HepG2 (cell line): ENCODE measurements at regions not wholly inside any gene's neighbourhood (a gene's known extent, or its start where the extent isn't known, plus 50 kb on each side); places are given as distances from the start of the nearest gene placed in this dataset.

ENCODE experiments used
- ATAC-seq: fragments of 200-7000 bp; cut with Tn5 transposase; 3 replicates; pipeline ENCODE4 v1.9.1; 2020; ENCODE audit warnings: mild to moderate bottlenecking, moderate library complexity
- BruUV-seq: library from RNA; stranded (reverse); fragments of 400-500 nt; replicated peaks from 2 replicates; lab custom pipeline; 2021; lab: Mats Ljungman, UMichigan
- CTCF ChIA-PET: fragments of 300-600 bp; formaldehyde crosslinking; extraction: SDS; loops from one replicate; lab custom pipeline; 2021; ENCODE audit warnings: low total read pairs, inconsistent platforms, low intra/inter-chr PET ratio; lab: Yijun Ruan, JAX
- POLR2A ChIA-PET: fragments of 350-600 bp; sonication (Branson Sonifier 250); formaldehyde crosslinking; loops from one replicate; lab custom pipeline; 2020; ENCODE audit warnings: antibody characterized with exemption, inconsistent platforms; lab: Yijun Ruan, JAX
- DNase-seq: peaks from one replicate; pipeline ENCODE4 v3.0.0-alpha.2; 2015; ENCODE audit warnings: low spot score
- FAIRE-seq: peaks from 3 replicates; lab custom pipeline; 2011; peaks lifted over from hg19 to GRCh38; lab: Jason Lieb, UNC
- H2AFZ ChIP-seq: one replicate; pipeline ENCODE4 v1.6.1; 2011; ENCODE audit warnings: low read length, inconsistent platforms
- H3K27ac ChIP-seq: fragments of 300-600 bp; 3 replicates; pipeline ENCODE4 v1.8.0; 2011; ENCODE audit warnings: mixed run types, mild to moderate bottlenecking, mixed read lengths, low read length, inconsistent platforms; ENCODE audit not compliant: insufficient read depth; ENCODE audit errors: extremely low read length
- H3K27me3 ChIP-seq, 2 experiments: fragments of 200-600 bp in 1 of 2; 2 replicates in 1 of 2; 3 replicates in 1 of 2; pipeline versions ENCODE4 v1.6.0 to v1.8.0; 2011; ENCODE audit warnings: low read length in 2 of 2, mild to moderate bottlenecking in 2 of 2, moderate library complexity in 2 of 2, inconsistent platforms in 1 of 2; ENCODE audit not compliant: insufficient read depth in 2 of 2, control insufficient read depth in 1 of 2
- H3K36me3 ChIP-seq, 2 experiments: fragments of 200-600 bp in 1 of 2; replicated peaks in 1 of 2; 2 replicates in 1 of 2; 3 replicates in 1 of 2; pipeline versions ENCODE4 v1.5.1 to v1.8.0; 2011; ENCODE audit warnings: low read length in 2 of 2, inconsistent platforms in 1 of 2; ENCODE audit not compliant: insufficient read depth in 2 of 2, control insufficient read depth in 1 of 2
- H3K4me1 ChIP-seq: 2 replicates; pipeline ENCODE4 v1.5.1; 2012; ENCODE audit warnings: low read length, inconsistent platforms; ENCODE audit not compliant: insufficient read depth
- H3K4me2 ChIP-seq: 2 replicates; pipeline ENCODE4 v1.6.0; 2011; ENCODE audit warnings: low read depth, low read length, inconsistent platforms
- H3K4me3 ChIP-seq, 3 experiments: fragments of 200-600 bp in 1 of 3; sonication (generic), shearing (Covaris generic) in 1 of 3; replicated peaks in 1 of 3; 2 replicates each; pipeline ENCODE4 v1.5.1; 2011 to 2016; ENCODE audit warnings: low read length in 3 of 3, inconsistent platforms in 2 of 3, low read depth in 2 of 3, mild to moderate bottlenecking in 2 of 3, control low read depth in 1 of 3, mixed read lengths in 1 of 3; ENCODE audit not compliant: insufficient read depth in 1 of 3
- H3K79me2 ChIP-seq: one replicate; pipeline ENCODE4 v1.6.1; 2011; ENCODE audit warnings: low read length, inconsistent platforms; ENCODE audit not compliant: insufficient read depth
- H3K9ac ChIP-seq: 2 replicates; pipeline ENCODE4 v1.6.0; 2011; ENCODE audit warnings: mild to moderate bottlenecking, low read depth, low read length, inconsistent platforms; ENCODE audit not compliant: insufficient read depth
- H3K9me3 ChIP-seq: 2 replicates; pipeline ENCODE4 v1.5.1; 2012; ENCODE audit warnings: mild to moderate bottlenecking, low read length
- H4K20me1 ChIP-seq: 2 replicates; pipeline ENCODE4 v1.6.0; 2011; ENCODE audit warnings: inconsistent platforms, mild to moderate bottlenecking, low read length, moderate library complexity; ENCODE audit not compliant: insufficient read depth
- ARID2 ChIP-seq: sonication (generic); formaldehyde crosslinking; IDR thresholded peaks from 2 replicates; pipeline ENCODE4 v1.8.1; 2022; ENCODE audit warnings: mild to moderate bottlenecking, missing genetic modification reagents, borderline replicate concordance
- BRD4 ChIP-seq: sonication (generic); formaldehyde crosslinking; IDR thresholded peaks from 2 replicates; pipeline ENCODE4 v1.4.0; 2020; ENCODE audit warnings: missing genetic modification reagents
- CBX5 ChIP-seq: sonication (generic); formaldehyde crosslinking; IDR thresholded peaks from 2 replicates; pipeline ENCODE4 v1.4.0; 2020; ENCODE audit warnings: missing genetic modification reagents, borderline replicate concordance
- DMAP1 ChIP-seq: IDR thresholded peaks from 2 replicates; pipeline ENCODE4 v1.6.1; 2016
- HOXA3 ChIP-seq: sonication (generic); formaldehyde crosslinking; IDR thresholded peaks from 2 replicates; pipeline ENCODE4 v1.5.0; 2020; ENCODE audit warnings: missing genetic modification reagents
- POLR2G ChIP-seq: fragments of 200-400 bp; formaldehyde crosslinking; IDR thresholded peaks from 2 replicates; pipeline ENCODE4 v1.6.1; 2018; ENCODE audit warnings: mild to moderate bottlenecking, low read depth, low read length, moderate library complexity
- SMAD9 ChIP-seq: sonication (generic); formaldehyde crosslinking; IDR thresholded peaks from 2 replicates; pipeline ENCODE4 v1.5.1; 2020; ENCODE audit warnings: mild to moderate bottlenecking, missing genetic modification reagents
- TRIM24 ChIP-seq: sonication (generic); formaldehyde crosslinking; IDR thresholded peaks from 2 replicates; pipeline ENCODE4 v1.8.0; 2022; ENCODE audit warnings: mild to moderate bottlenecking, missing genetic modification reagents
- WIZ ChIP-seq: sonication (generic); formaldehyde crosslinking; IDR thresholded peaks from 2 replicates; pipeline ENCODE4 v1.5.1; 2020; ENCODE audit warnings: mild to moderate bottlenecking, missing genetic modification reagents
- ZMYM2 ChIP-seq: sonication (generic); formaldehyde crosslinking; IDR thresholded peaks from 2 replicates; pipeline ENCODE4 v1.8.0; 2022; ENCODE audit warnings: mild to moderate bottlenecking, missing genetic modification reagents
- ZNF124 ChIP-seq: sonication (generic); formaldehyde crosslinking; IDR thresholded peaks from 2 replicates; pipeline ENCODE4 v1.4.0; 2020; ENCODE audit warnings: missing genetic modification reagents
- ZNF160 ChIP-seq: sonication (generic); formaldehyde crosslinking; IDR thresholded peaks from 2 replicates; pipeline ENCODE4 v1.8.0; 2022; ENCODE audit warnings: mild to moderate bottlenecking, inconsistent platforms, missing genetic modification reagents
- ZNF33A ChIP-seq: sonication (generic); formaldehyde crosslinking; IDR thresholded peaks from 2 replicates; pipeline ENCODE4 v1.5.1; 2020; ENCODE audit warnings: missing genetic modification reagents, mild to moderate bottlenecking, moderate library complexity, borderline replicate concordance
- ZNF713 ChIP-seq: sonication (generic); formaldehyde crosslinking; IDR thresholded peaks from 2 replicates; pipeline ENCODE4 v1.4.0; 2020; ENCODE audit warnings: mild to moderate bottlenecking, missing genetic modification reagents
- ZNF747 ChIP-seq: sonication (generic); formaldehyde crosslinking; IDR thresholded peaks from 2 replicates; pipeline ENCODE4 v1.8.1; 2023; ENCODE audit warnings: missing genetic modification reagents, mild to moderate bottlenecking, borderline replicate concordance
- ZNF761 ChIP-seq: sonication (generic); formaldehyde crosslinking; conservative IDR thresholded peaks from 2 replicates; pipeline ENCODE4 v1.4.0; 2020; ENCODE audit warnings: mild to moderate bottlenecking, missing genetic modification reagents
- WGBS: methylation state at CpG from one replicate; pipeline ENCODE4 v1.1.6; 2017; ENCODE audit warnings: low lambda C conversion rate; 5-methylcytosine and 5-hydroxymethylcytosine counted together
- in situ Hi-C: cut with HindIII; loops from 2 replicates; pipeline ENCODE4 v1.10.0; 2017; ENCODE audit warnings: low pct_unique_long_range_greater_than_20kb; ENCODE audit not compliant: extremely low pct_ligation_motif_present
- intact Hi-C: fragments of 100-400 bp; cut with micrococcal nuclease; formaldehyde crosslinking; loops from one replicate; pipeline ENCODE4 v1.10.0; 2022; ENCODE audit not compliant: unreplicated experiment

DNA sequence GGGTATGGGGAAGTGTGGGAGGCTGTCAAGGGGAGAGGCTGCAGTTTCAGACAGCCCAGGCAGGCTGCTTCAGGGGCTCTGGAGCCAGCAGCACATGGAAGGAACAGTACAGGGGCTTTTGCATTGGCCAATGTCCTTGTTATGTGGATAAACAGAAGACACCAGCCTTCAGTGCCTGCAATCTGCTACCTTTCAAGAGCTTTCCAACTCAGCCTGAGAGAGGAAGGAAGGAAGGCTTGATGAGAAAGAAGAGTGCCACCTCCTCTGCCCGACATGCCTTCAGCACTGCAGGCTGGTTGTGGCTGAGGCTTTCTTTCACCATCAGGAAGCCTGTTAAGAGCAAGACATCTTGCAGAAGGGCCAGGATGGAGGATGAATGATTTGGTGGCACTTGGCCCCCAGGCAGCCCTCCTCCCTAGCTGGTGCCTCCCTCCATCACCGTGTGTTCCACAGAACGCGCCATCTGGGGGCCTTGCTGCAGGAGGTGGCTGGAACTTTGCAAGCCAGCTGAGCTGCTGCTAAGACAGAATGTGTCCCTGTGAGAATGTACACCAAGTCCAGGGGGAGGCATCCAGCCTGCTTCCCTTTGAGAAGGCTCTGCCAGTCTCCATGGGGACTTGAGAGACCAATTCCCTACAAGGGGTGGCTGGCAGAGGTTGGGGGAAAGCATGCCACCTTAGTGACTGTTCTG lies 372.4 kb upstream of the PROX1 start:
- CTCF ChIA-PET: no interaction called here
- no peak for DNase-seq
- WGBS: 71% methylated on average over 4 of the region's 4 CpGs
- Histone ChIP-seq H2AFZ (no peak overlapping the region), H3K4me2 (no peak overlapping the region), H3K9me3 (no peaks in the 10 kb centered on the region), H3K36me3 (no peaks in the 10 kb centered on the region), H4K20me1 (no peaks in the 10 kb centered on the region), H3K27ac (no peak overlapping the region), H3K4me3 (no peak overlapping the region)
- intact Hi-C loops: no loop called here
- ATAC-seq: no peak
- in situ Hi-C loops: no loop called here
- TF ChIP-seq ZNF160 (CRISPR knock-in tag): no peak
- TF ChIP-seq, all 625 proteins: peak for 0
- POLR2A ChIA-PET: no interaction called here
- no peak for FAIRE-seq
- H3K79me2 ChIP-seq: no peaks in the 10 kb centered on the region
- H3K9ac ChIP-seq: no peak overlapping the region
- H3K4me1 ChIP-seq: peaks cover 35% of the 10 kb centered on the region
- no TSS peak for BruUV-seq
- peaks cover 0 to 2% of the 10 kb centered on the region in 2 experiments; a peak in 1 of 5 replicates for H3K27me3 ChIP-seq

DNA sequence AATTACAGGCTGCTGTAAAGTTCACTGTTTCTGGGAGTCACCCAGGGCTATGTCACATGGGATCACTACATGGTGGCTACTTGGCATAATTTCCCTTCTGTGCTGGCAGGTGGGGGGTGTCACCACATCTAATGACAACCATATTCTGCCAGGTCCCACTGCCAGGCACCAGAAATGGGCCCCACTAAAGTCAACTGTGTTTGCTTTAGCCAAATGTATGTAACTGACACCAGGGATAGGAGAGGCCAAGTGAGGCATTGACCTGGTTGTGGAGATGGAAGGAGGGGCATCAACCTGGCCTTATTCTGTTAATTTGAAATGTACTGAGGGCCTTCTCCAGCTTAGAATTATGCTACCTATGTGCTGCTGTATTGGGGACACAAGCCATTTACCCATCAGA lies 370.6 kb upstream of the PROX1 start:
- ChIA-PET POLR2A (no interaction called here), CTCF (no interaction called here)
- Histone ChIP-seq H3K36me3 (no peaks in the 10 kb centered on the region), H3K9me3 (no peaks in the 10 kb centered on the region), H3K4me3 (no peak overlapping the region), H3K27ac (no peak overlapping the region), H3K79me2 (no peaks in the 10 kb centered on the region), H3K9ac (no peak overlapping the region), H3K27me3 (peaks cover 0 to 2% of the 10 kb centered on the region in 2 experiments; a peak in 1 of 5 replicates), H3K4me2 (no peak overlapping the region), H4K20me1 (no peaks in the 10 kb centered on the region), H3K4me1 (peaks cover 40% of the 10 kb centered on the region), H2AFZ (no peak overlapping the region)
- in situ Hi-C loops (no loop called here), intact Hi-C loops (no loop called here)
- BruUV-seq: no TSS peak
- TF ChIP-seq SMAD9 (CRISPR knock-in tag) (no peak), BRD4 (CRISPR knock-in tag) (no peak), ARID2 (CRISPR knock-in tag) (no peak), ZNF747 (CRISPR knock-in tag) (no peak), POLR2G (no peak), ZNF124 (CRISPR knock-in tag) (no peak), ZNF713 (CRISPR knock-in tag) (no peak), ZNF761 (CRISPR knock-in tag) (no peak), ZMYM2 (no peak), TRIM24 (CRISPR knock-in tag) (no peak), ZNF33A (no peak), CBX5 (CRISPR knock-in tag) (no peak), DMAP1 (CRISPR knock-in tag) (no peak), HOXA3 (CRISPR knock-in tag) (no peak), WIZ (CRISPR knock-in tag) (no peak)
- FAIRE-seq (no peak), DNase-seq (no peak), ATAC-seq (no peak)
